Gastrocnemius medialis (tissue), 4 donors: ENCODE measurements at regions not wholly inside any gene's neighbourhood (a gene's known extent, or its start where the extent isn't known, plus 50 kb on each side); places are given as distances from the start of the nearest gene placed in this dataset.

ENCODE experiments used
- ATAC-seq, 2 donors: fragments of 150-250 bp; one replicate each; pipeline ENCODE4 v1.9.1; 2016
- DNase-seq, 2 donors: peaks; one replicate each; pipeline ENCODE4 v3.0.0-alpha.2; 2019
- H3K27ac ChIP-seq, 4 donors: fragments of 200-600 bp; sonication (generic); 1 replicate in 1 of 4; 2 replicates in 3 of 4; pipeline ENCODE4 v1.5.1; 2016 to 2018; ENCODE audit warnings: mild to moderate bottlenecking in 2 of 4, moderate library complexity in 1 of 4
- H3K27me3 ChIP-seq, 3 donors: fragments of 200-600 bp; sonication (generic) in 2 of 3; 1 replicate in 1 of 3; 2 replicates in 2 of 3; pipeline versions ENCODE4 v1.5.1 to v1.6.0; 2016 to 2019; ENCODE audit warnings: mild to moderate bottlenecking in 1 of 3, moderate library complexity in 1 of 3
- H3K36me3 ChIP-seq, 2 donors: fragments of 200-600 bp; sonication (generic) in 1 of 2; one replicate each; pipeline ENCODE4 v1.5.1; 2017 to 2018
- H3K4me1 ChIP-seq, 2 donors: fragments of 200-600 bp; sonication (generic) in 1 of 2; one replicate each; pipeline ENCODE4 v1.5.1; 2016 to 2017; ENCODE audit warnings: mild to moderate bottlenecking in 2 of 2
- H3K4me3 ChIP-seq, 4 donors: fragments of 200-600 bp; sonication (generic) in 3 of 4; 1 replicate in 1 of 4; 2 replicates in 3 of 4; pipeline ENCODE4 v1.5.1; 2016 to 2019; ENCODE audit warnings: mild to moderate bottlenecking in 2 of 4
- H3K9me3 ChIP-seq, 3 donors: fragments of 200-600 bp; sonication (generic) in 2 of 3; 1 replicate in 1 of 3; 2 replicates in 2 of 3; pipeline ENCODE4 v1.5.1; 2016 to 2019
- CTCF ChIP-seq, 5 experiments: fragments of 450-650 bp in 3 of 5; fragments of 200-600 bp in 2 of 5; sonication (generic) in 2 of 5; IDR thresholded peaks in 4 of 5; conservative IDR thresholded peaks in 1 of 5; 1 replicate in 4 of 5; 2 replicates in 1 of 5; pipeline ENCODE4 v1.5.1; 2016 to 2019; ENCODE audit warnings: antibody characterized with exemption in 5 of 5, mild to moderate bottlenecking in 3 of 5, moderate library complexity in 3 of 5
- POLR2A ChIP-seq, 2 donors: fragments of 450-650 bp; IDR thresholded peaks; one replicate each; pipeline ENCODE4 v1.6.1; 2017; ENCODE audit warnings: antibody characterized with exemption in 2 of 2, mild to moderate bottlenecking in 2 of 2, moderate library complexity in 2 of 2
- in situ Hi-C, 4 donors: fragments of 200-750 bp; cut with MboI; loops; one replicate each; pipeline versions ENCODE4 v1.15.0 to v1.8.0; 2017; ENCODE audit warnings: low sequenced_read_pairs in 4 of 4
- intact Hi-C: fragments of 100-400 bp; cut with DNase I; formaldehyde crosslinking; loops from one replicate; pipeline ENCODE4 v1.15.1; 2023; ENCODE audit warnings: low total_unique reads

GRCh38 chr12:111101003-111101402 lies 180.6 kb upstream of the MYL2 start:
- no peak overlapping the region for H3K4me3 ChIP-seq
- intact Hi-C loops (no loop called here), in situ Hi-C loops (no loop called here)
- no peak for ATAC-seq
- TF ChIP-seq CTCF (IDR thresholded peaks at IDR 0.05 in 4 of 5, conservative IDR thresholded peaks at IDR 0.05 in 1 of 5): no peak
- no peak for TF ChIP-seq POLR2A (IDR thresholded peaks at IDR 0.05)
- no peaks in the 10 kb centered on the region for H3K9me3 ChIP-seq
- peaks cover 0 to 2% (median 0%) of the 10 kb centered on the region in 3 donors for H3K27me3 ChIP-seq
- no peaks in the 10 kb centered on the region for H3K4me1 ChIP-seq
- DNase-seq: no peak
- H3K27ac ChIP-seq: no peak overlapping the region
- no peaks in the 10 kb centered on the region for H3K36me3 ChIP-seq

- H3K9me3 ChIP-seq: no peaks in the 10 kb centered on the region
- no peaks in the 10 kb centered on the region for H3K36me3 ChIP-seq
- ATAC-seq (no peak), DNase-seq (no peak)
- TF ChIP-seq POLR2A (IDR thresholded peaks at IDR 0.05) (no peak), CTCF (IDR thresholded peaks at IDR 0.05 in 4 of 5, conservative IDR thresholded peaks at IDR 0.05 in 1 of 5) (no peak)
- intact Hi-C loops: no loop called here
- no peaks in the 10 kb centered on the region for H3K4me1 ChIP-seq
- H3K4me3 ChIP-seq: no peak overlapping the region
- no peak overlapping the region for H3K27ac ChIP-seq
- in situ Hi-C loops: no loop called here
- peaks cover 0 to 2% (median 0%) of the 10 kb centered on the region in 3 donors for H3K27me3 ChIP-seq
These were observed 180.2 kb upstream of the MYL2 start for GRCh38 chr12:111100554-111100953.

DNA sequence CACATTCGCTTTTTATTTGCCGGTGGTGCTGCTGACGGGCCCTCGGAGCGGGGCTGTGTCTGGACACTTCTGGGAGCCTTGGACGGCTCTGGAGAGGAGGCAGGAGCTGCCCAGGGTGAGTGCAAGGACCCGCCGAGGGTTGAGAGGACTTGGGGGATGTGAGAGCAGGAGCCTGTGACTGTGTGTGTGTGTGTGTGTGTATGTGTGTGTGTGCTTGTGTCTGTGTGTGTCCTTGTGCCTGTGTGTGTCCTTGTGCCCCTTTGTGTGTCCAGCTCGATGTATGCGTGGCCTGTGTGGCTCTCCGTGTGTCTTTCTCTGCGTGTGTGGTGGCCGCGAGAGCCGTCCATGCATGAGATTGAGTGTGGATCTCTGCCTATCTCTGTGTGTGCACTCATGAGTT lies 179.6 kb upstream of the MYL2 start:
- in situ Hi-C loops (no loop called here), intact Hi-C loops (no loop called here)
- Histone ChIP-seq H3K9me3 (no peaks in the 10 kb centered on the region), H3K27ac (no peak overlapping the region), H3K36me3 (no peaks in the 10 kb centered on the region), H3K4me3 (no peak overlapping the region), H3K4me1 (no peaks in the 10 kb centered on the region), H3K27me3 (peaks cover 0 to 2% (median 0%) of the 10 kb centered on the region in 3 donors)
- ATAC-seq (no peak), DNase-seq (no peak)
- TF ChIP-seq CTCF (IDR thresholded peaks at IDR 0.05 in 4 of 5, conservative IDR thresholded peaks at IDR 0.05 in 1 of 5) (no peak), POLR2A (IDR thresholded peaks at IDR 0.05) (no peak)

- intact Hi-C loops (no loop called here), in situ Hi-C loops (no loop called here)
- TF ChIP-seq CTCF (IDR thresholded peaks at IDR 0.05 in 4 of 5, conservative IDR thresholded peaks at IDR 0.05 in 1 of 5) (no peak), POLR2A (IDR thresholded peaks at IDR 0.05) (no peak)
- H3K4me3 ChIP-seq: no peak overlapping the region
- H3K27me3 ChIP-seq: peaks cover 0 to 5% (median 0%) of the 10 kb centered on the region in 3 donors
- H3K4me1 ChIP-seq: no peaks in the 10 kb centered on the region
- no peak overlapping the region for H3K27ac ChIP-seq
- ATAC-seq: no peak
- H3K36me3 ChIP-seq: no peaks in the 10 kb centered on the region
- no peaks in the 10 kb centered on the region for H3K9me3 ChIP-seq
- DNase-seq: no peak
These were observed 178.8 kb upstream of the MYL2 start for GRCh38 chr12:111099186-111099585.
